GM21360 (cell line): ENCODE measurements at regions not wholly inside any gene's neighbourhood (a gene's known extent, or its start where the extent isn't known, plus 50 kb on each side); places are given as distances from the start of the nearest gene placed in this dataset.

Experiments
- ATAC-seq: cut with Tn5 transposase; IDR thresholded peaks from one replicate; pipeline ENCODE4 v1.9.1; 2021; ENCODE audit warnings: mild to moderate bottlenecking, moderate library complexity; ENCODE audit not compliant: unreplicated experiment

DNA sequence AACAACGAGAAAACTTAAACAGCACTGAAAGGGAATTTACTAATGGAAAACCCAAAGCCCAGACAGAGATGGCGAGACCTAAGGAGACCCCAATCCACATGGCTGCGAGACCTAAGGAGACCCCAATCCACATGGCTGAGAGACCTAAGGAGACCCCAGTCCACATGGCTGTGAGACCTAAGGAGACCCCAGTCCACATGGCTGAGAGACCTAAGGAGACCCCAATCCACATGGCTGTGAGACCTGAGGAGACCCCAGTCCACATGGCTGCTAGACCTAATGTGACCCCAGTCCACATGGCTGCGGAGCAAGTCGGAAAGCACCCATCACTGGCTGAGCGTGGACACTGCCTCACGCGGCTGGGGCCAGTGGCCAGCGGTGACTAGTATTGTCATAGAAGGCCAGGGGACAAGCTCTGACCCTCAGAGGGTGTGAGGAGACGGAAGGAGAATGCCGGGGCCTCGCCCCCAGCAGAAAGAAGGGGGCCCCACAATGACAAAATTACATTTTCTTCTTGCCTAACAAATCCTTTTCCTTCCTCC lies 241.8 kb downstream of the C16orf95 start:
- ATAC-seq: no peak

GRCh38 chr16:87076331-87076949 lies 240.8 kb downstream of the C16orf95 start:
- ATAC-seq: no peak

GRCh38 chr16:87076950-87077749 lies 240.0 kb downstream of the C16orf95 start:
- no peak for ATAC-seq

DNA sequence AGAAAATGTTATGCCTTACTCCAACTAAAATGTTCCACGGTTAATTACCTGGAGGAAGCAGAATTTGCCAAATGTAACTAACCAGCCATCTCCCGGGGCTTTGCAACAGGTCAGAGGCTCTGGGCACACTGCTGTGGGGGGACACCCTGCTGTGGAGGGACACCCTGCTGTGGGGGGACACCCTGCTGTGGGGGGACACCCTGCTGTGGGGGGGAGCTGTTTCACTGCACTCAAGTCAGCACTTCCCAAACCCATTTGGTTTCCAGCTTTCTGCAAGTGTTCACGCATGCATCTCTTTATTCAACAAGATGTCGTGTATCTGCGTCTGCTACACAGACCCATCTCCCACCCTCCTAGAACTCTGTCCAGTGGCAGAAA lies 239.5 kb downstream of the C16orf95 start:
- ATAC-seq: no peak

GRCh38 chr16:87080571-87081167 lies 236.5 kb downstream of the C16orf95 start:
- no peak for ATAC-seq

- no peak for ATAC-seq
Observed at GRCh38 chr16:87085441-87085840, 231.8 kb downstream of the C16orf95 start.

- ATAC-seq: no peak
Observed at GRCh38 chr16:87086156-87086555, 231.0 kb downstream of the C16orf95 start.

DNA sequence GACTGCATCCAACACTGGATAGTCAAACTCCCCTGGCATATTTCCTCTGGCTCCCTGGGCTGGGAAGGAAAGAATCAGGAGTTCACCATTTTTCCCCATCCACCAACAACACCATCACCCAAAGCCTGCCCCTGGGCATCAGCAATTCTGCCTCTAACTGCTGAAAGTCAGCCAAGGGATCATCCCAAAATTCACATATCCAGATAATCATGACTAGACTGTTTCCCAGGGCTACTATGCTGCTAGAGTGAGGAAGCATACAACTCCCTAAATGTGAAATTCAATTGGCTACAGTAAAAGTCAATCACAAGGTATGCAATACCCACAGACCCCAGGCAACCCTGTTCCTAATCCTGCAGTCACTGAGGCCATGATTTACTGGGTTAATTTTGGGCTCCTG lies 230.6 kb downstream of the C16orf95 start:
- ATAC-seq: no peak

DNA sequence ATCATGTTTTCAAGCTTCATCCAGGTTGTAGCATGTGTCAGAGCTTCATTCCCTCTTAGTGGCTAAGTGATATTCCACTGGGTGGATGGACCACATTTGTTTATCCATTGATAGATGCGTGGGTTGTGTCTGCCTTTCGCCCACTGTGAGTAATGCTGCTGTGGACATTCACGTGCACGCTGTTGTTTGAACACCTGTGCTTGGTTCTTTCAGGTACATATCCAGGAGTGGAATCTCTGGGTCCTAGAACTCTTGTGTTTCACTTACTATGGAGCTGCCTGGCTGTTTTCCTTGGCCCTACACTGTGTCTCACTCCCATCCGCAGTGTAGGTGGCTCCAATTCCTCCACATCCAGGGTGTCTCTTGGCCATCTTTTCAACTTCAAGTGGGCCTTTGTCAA lies 224.2 kb downstream of the C16orf95 start:
- no peak for ATAC-seq

- ATAC-seq: no peak
Observed at GRCh38 chr16:87093804-87094555, 223.2 kb downstream of the C16orf95 start.

GRCh38 chr16:87094556-87094865 lies 222.7 kb downstream of the C16orf95 start:
- ATAC-seq: no peak

GRCh38 chr16:87095271-87095670 lies 221.9 kb downstream of the C16orf95 start:
- ATAC-seq: no peak

GRCh38 chr16:87096746-87097333 lies 220.4 kb downstream of the C16orf95 start:
- ATAC-seq: no peak

DNA sequence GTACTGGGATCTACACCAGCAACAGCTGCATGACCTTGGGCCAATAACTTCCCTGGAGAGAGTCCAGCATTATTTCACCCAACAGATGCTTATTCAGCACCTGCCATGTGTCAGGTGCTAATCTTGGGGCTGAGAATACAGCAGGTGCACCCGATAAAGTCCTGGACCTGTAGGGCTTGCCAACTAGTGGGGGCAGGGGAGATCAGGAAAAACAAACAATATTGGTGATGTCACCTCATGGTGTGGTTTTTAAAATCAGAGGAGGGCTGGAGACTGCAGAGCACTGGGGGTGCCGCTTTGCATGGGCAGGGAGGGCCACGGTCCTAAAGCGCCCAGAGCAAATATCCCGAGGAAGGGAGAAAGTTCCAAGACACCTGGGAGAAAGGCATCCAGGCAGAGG lies 218.8 kb downstream of the C16orf95 start:
- ATAC-seq: no peak

DNA sequence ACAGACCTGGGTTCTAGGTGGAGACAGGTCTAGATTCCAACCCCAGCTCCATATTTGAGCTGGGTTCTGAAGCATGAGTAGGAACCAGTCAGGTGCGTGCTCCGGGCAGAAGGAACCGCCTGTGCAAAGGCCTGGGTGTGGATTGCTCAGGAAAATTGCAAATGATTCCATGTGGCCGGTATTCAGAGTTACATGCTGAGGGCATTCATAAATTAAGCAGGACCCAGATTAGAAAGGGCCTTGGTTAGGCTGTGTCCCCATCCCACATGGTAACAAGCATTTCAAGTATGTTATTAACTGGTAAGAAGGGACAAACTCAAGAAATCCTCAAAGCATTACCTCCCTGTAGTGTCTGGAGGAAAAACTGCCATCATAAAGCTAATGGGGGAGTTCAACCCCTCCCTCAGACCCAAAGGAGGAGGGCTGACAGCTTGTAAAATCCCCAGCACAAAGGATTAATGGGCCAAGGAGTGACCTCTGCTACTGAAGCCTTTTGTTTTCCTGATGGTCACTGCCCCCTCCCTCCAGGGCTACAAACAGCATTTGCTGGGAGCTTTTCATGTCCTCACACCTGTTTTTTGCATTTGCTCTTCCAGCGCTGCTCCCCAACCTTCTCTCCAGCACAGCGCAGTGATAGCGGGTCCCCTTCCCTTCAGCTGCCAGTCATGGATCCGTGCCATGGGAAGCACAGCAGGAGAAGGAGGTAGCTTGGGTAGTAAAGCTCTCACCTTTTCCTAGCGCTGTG lies 218.0 kb downstream of the C16orf95 start:
- no peak for ATAC-seq

DNA sequence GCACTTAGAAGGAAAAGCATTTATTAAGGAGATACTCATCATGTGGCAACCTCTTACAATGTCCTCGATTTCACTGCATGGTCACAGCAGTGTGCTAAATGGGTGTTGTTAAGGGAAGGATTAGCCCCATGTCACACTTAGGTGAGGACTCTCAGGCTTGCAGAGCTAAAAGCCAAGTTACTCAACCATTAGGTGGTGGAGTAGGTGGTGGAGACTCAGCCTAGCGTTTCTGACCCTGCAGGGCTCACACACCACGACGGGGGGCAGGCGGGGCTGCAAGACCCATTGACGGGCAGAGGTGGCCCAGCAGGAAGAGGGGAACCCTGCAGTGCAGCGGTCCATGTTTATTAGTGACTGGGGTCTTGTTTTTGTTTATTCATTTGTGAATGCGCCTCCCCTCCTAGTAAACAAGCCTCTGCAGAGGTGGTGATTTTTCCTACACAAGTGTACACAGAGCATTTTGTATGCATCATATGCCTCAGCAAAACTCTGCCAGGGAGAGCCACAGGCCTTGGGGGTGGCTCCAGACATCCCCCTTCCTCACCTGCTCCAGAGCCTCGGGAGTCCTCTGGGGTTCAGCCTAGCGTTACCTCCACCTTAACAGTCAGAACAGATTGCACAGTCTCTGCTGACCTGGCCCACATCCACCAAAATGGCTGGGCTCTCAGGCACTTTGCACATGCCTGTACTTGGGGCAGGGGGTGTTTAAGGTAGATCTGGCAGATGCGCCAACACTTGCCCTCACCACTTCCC lies 216.7 kb downstream of the C16orf95 start:
- no peak for ATAC-seq

- no peak for ATAC-seq
Observed at GRCh38 chr16:87101903-87102302, 215.3 kb downstream of the C16orf95 start.

DNA sequence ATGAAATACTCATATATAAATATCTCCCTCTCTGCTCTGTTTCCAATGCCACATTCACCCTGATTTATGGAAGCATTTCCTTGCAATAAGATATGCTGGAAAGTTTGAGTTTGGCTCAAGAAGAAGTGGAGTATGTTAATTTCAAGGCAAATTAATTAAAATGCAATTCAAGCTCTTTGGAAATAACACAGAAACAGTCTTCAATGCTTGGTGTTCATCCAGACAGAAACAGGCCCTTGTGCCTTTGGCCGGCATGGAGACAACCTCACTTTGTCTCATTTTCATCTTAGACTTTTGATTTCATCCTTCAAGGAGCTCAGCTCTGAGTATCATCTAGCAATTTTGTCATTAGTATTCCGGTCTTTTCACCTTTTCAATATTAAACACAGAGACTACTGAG lies 210.0 kb downstream of the C16orf95 start:
- ATAC-seq: no peak

- ATAC-seq: no peak
Observed at GRCh38 chr16:87108278-87108677, 208.9 kb downstream of the C16orf95 start.

- ATAC-seq: no peak
Observed at GRCh38 chr16:87108941-87109340, 208.3 kb downstream of the C16orf95 start.
